ENCODE measurements at regions not wholly inside any gene's neighbourhood (a gene's known extent, or its start where the extent isn't known, plus 50 kb on each side); places are given as distances from the start of the nearest gene placed in this dataset.

GRCh38 chr10:124166431-124167125, 73.2 kb upstream of the CHST15 start:
- Histone ChIP-seq H3K9me3 (ENCODE audit: control insufficient read depth, insufficient read depth, low read depth, low read length) (no peaks in the 10 kb centered on the region), H3K36me3 (ENCODE audit: control insufficient read depth in 2 of 2, insufficient read depth in 1 of 2, low read length in 2 of 2) (no peaks in the 10 kb centered on the region), H3K4me1 (ENCODE audit: control insufficient read depth, insufficient read depth, low read length) (no peaks in the 10 kb centered on the region), H3K27ac (ENCODE audit: extremely low read depth, low read depth, low read length) (no peak overlapping the region), H3K4me3 (ENCODE audit: low read depth, low read length) (no peak overlapping the region)
- ChIA-PET CTCF (no interaction called here), POLR2A (no interaction called here)
- no peak for TF ChIP-seq ZNF791 (tag by site-specific recombination; IDR thresholded peaks at IDR 0.05)
- TF ChIP-seq BCL11B (tag by site-specific recombination; IDR thresholded peaks at IDR 0.05; ENCODE audit: low read depth), result no peak
- TF ChIP-seq EGR2 (tag by site-specific recombination; IDR thresholded peaks at IDR 0.05; ENCODE audit: low read depth), result no peak
- TF ChIP-seq GLI4 (tag by site-specific recombination; IDR thresholded peaks at IDR 0.05), result no peak
- no peak for TF ChIP-seq ZNF707 (tag by site-specific recombination; IDR thresholded peaks at IDR 0.05)
- no peak for TF ChIP-seq ZNF677 (tag by site-specific recombination; IDR thresholded peaks at IDR 0.05)
- TF ChIP-seq YY1 (tag by site-specific recombination; IDR thresholded peaks at IDR 0.05), result no peak
- no peak for TF ChIP-seq ZBTB44 (tag by site-specific recombination; IDR thresholded peaks at IDR 0.05)
- no peak for TF ChIP-seq ZNF2 (tag by site-specific recombination; IDR thresholded peaks at IDR 0.05)
- TF ChIP-seq, protein P1, sequence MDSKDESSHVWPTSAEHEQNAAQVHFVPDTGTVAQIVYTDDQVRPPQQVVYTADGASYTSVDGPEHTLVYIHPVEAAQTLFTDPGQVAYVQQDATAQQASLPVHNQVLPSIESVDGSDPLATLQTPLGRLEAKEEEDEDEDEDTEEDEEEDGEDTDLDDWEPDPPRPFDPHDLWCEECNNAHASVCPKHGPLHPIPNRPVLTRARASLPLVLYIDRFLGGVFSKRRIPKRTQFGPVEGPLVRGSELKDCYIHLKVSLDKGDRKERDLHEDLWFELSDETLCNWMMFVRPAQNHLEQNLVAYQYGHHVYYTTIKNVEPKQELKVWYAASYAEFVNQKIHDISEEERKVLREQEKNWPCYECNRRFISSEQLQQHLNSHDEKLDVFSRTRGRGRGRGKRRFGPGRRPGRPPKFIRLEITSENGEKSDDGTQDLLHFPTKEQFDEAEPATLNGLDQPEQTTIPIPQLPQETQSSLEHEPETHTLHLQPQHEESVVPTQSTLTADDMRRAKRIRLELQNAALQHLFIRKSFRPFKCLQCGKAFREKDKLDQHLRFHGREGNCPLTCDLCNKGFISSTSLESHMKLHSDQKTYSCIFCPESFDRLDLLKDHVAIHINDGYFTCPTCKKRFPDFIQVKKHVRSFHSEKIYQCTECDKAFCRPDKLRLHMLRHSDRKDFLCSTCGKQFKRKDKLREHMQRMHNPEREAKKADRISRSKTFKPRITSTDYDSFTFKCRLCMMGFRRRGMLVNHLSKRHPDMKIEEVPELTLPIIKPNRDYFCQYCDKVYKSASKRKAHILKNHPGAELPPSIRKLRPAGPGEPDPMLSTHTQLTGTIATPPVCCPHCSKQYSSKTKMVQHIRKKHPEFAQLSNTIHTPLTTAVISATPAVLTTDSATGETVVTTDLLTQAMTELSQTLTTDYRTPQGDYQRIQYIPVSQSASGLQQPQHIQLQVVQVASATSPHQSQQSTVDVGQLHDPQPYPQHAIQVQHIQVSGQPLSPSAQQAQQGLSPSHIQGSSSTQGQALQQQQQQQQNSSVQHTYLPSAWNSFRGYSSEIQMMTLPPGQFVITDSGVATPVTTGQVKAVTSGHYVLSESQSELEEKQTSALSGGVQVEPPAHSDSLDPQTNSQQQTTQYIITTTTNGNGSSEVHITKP (tag by site-specific recombination; IDR thresholded peaks at IDR 0.05), result no peak
- TF ChIP-seq ZNF76 (tag by site-specific recombination; IDR thresholded peaks at IDR 0.05; ENCODE audit: borderline replicate concordance, low read depth), result no peak
- TF ChIP-seq RBAK (tag by site-specific recombination; IDR thresholded peaks at IDR 0.05), result no peak
- no peak for TF ChIP-seq ZSCAN18 (tag by site-specific recombination; IDR thresholded peaks at IDR 0.05)
- no peak for TF ChIP-seq HIC1 (tag by site-specific recombination; IDR thresholded peaks at IDR 0.05)
- TF ChIP-seq ZNF416 (tag by site-specific recombination; IDR thresholded peaks at IDR 0.05), result no peak

GRCh38 chr10:124165827-124166226, 72.4 kb upstream of the CHST15 start:
- Histone ChIP-seq H3K4me3 (ENCODE audit: low read depth, low read length) (no peak overlapping the region), H3K36me3 (ENCODE audit: control insufficient read depth in 2 of 2, insufficient read depth in 1 of 2, low read length in 2 of 2) (no peaks in the 10 kb centered on the region), H3K27ac (ENCODE audit: extremely low read depth, low read depth, low read length) (no peak overlapping the region), H3K4me1 (ENCODE audit: control insufficient read depth, insufficient read depth, low read length) (no peaks in the 10 kb centered on the region), H3K9me3 (ENCODE audit: control insufficient read depth, insufficient read depth, low read depth, low read length) (no peaks in the 10 kb centered on the region)
- ChIA-PET POLR2A (no interaction called here), CTCF (no interaction called here)
- TF ChIP-seq ZNF623 (tag by site-specific recombination; IDR thresholded peaks at IDR 0.05) (no peak), ZNF157 (tag by site-specific recombination; IDR thresholded peaks at IDR 0.05) (no peak), ZNF544 (tag by site-specific recombination; IDR thresholded peaks at IDR 0.05) (no peak), ZXDB (tag by site-specific recombination; IDR thresholded peaks at IDR 0.05) (no peak), ZNF510 (tag by site-specific recombination; IDR thresholded peaks at IDR 0.05; ENCODE audit: insufficient replicate concordance) (no peak), ZNF426 (tag by site-specific recombination; IDR thresholded peaks at IDR 0.05) (no peak), ZNF670 (tag by site-specific recombination; IDR thresholded peaks at IDR 0.05; ENCODE audit: low read depth) (no peak), ZNF791 (tag by site-specific recombination; IDR thresholded peaks at IDR 0.05) (no peak), ZNF843 (tag by site-specific recombination; IDR thresholded peaks at IDR 0.05) (no peak), ZNF416 (tag by site-specific recombination; IDR thresholded peaks at IDR 0.05) (no peak), MEIS1 (CRISPR knock-in tag; IDR thresholded peaks at IDR 0.05; ENCODE audit: borderline replicate concordance) (no peak), ZNF266 (tag by site-specific recombination; IDR thresholded peaks at IDR 0.05; ENCODE audit: low read depth) (no peak), ZNF112 (tag by site-specific recombination; IDR thresholded peaks at IDR 0.05) (no peak), ZNF621 (tag by site-specific recombination; IDR thresholded peaks at IDR 0.05) (no peak), RBAK (tag by site-specific recombination; IDR thresholded peaks at IDR 0.05) (no peak), ZNF221 (tag by site-specific recombination; IDR thresholded peaks at IDR 0.05; ENCODE audit: borderline replicate concordance) (no peak)

Data from HEK293 (cell line).